ENCODE measurements at regions not wholly inside any gene's neighbourhood (a gene's known extent, or its start where the extent isn't known, plus 50 kb on each side); places are given as distances from the start of the nearest gene placed in this dataset.

DNA sequence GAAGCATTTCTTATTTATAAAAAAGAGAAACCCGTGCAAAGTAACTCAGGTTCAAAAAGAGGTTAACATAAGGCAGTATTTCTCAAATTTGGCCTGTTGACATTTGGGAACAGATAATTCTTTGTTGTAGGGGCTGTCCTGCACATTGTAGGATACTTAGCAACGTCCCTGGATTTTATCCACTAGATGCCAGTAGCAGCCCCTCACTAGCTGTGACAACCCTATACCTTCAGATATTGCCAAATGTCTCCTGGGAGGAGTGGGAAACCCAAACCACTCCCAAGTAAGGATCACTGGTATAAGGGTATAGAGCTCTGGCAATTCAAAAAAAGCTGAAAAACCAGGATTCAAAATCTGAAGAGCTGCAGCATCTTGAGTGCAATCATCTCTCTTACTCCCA, 202.3 kb upstream of the PRKCQ start:
- H3K4me2 ChIP-seq (ENCODE audit: low read length) = no peak overlapping the region
- ChIA-PET POLR2A (no interaction called here), CTCF (no interaction called here), RAD21 (ENCODE audit: low non-redundant PET in 1 of 2, low total read pairs in 2 of 2, uncharacterized antibody in 2 of 2, unreplicated experiment in 2 of 2) (no interaction called here)
- H3K9ac ChIP-seq (ENCODE audit: low read length) = no peak overlapping the region
- no peak overlapping the region for H2AFZ ChIP-seq (ENCODE audit: low read depth, low read length, poor library complexity, severe bottlenecking)
- intact Hi-C loops (cut with micrococcal nuclease) = no loop called here
- no peak overlapping the region for H3K27ac ChIP-seq (ENCODE audit: low read depth, low read length)
- no peaks in the 10 kb centered on the region for H3K9me3 ChIP-seq (ENCODE audit: control insufficient read depth in 1 of 2, insufficient read depth in 1 of 2, low read depth in 1 of 2, low read length in 2 of 2)
- no peak overlapping the region for H3K4me3 ChIP-seq (replicated peaks in 1 of 2; ENCODE audit: low read depth in 1 of 2, low read length in 2 of 2)
- ATAC-seq (no peak), DNase-seq (ENCODE audit: low read depth, low spot score) (no peak)
- H3K27me3 ChIP-seq (ENCODE audit: insufficient read depth, low read length) = peaks cover 6% of the 10 kb centered on the region; the same call in 1 of the 2 replicates
- H4K20me1 ChIP-seq (ENCODE audit: insufficient read depth) = no peaks in the 10 kb centered on the region
- TF ChIP-seq CTCF (IDR thresholded peaks at IDR 0.05 in 2 of 3, conservative IDR thresholded peaks at IDR 0.05 in 1 of 3; ENCODE audit: borderline replicate concordance in 1 of 3, insufficient read depth in 1 of 3, low read depth in 2 of 3, low read length in 2 of 3) (no peak), ZNF274 (IDR thresholded peaks at IDR 0.05; ENCODE audit: low read depth, low read length) (no peak), POLR2AphosphoS5 (IDR thresholded peaks at IDR 0.05; ENCODE audit: low read depth, low read length) (no peak), MAX (IDR thresholded peaks at IDR 0.05) (no peak), TCF7L2 (IDR thresholded peaks at IDR 0.05; ENCODE audit: borderline replicate concordance, extremely low read depth, insufficient read depth, insufficient read length) (no peak), EZH2 (IDR thresholded peaks at IDR 0.05) (no peak), EZH2phosphoT487 (IDR thresholded peaks at IDR 0.05; ENCODE audit: borderline replicate concordance) (no peak), ELF1 (IDR thresholded peaks at IDR 0.05; ENCODE audit: borderline replicate concordance, low read depth) (no peak), SIN3A (IDR thresholded peaks at IDR 0.05; ENCODE audit: low read depth) (no peak), POLR2A (IDR thresholded peaks at IDR 0.05; ENCODE audit: borderline replicate concordance, extremely low read depth, insufficient read depth, insufficient read length) (no peak), YY1 (IDR thresholded peaks at IDR 0.05; ENCODE audit: extremely low read depth, insufficient replicate concordance, low read depth, low read length) (no peak), CEBPB (IDR thresholded peaks at IDR 0.05; ENCODE audit: low read depth) (no peak)
- TF ChIP-seq, protein P1, sequence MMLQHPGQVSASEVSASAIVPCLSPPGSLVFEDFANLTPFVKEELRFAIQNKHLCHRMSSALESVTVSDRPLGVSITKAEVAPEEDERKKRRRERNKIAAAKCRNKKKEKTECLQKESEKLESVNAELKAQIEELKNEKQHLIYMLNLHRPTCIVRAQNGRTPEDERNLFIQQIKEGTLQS (IDR thresholded peaks at IDR 0.05) = no peak
- TF ChIP-seq, protein P2, sequence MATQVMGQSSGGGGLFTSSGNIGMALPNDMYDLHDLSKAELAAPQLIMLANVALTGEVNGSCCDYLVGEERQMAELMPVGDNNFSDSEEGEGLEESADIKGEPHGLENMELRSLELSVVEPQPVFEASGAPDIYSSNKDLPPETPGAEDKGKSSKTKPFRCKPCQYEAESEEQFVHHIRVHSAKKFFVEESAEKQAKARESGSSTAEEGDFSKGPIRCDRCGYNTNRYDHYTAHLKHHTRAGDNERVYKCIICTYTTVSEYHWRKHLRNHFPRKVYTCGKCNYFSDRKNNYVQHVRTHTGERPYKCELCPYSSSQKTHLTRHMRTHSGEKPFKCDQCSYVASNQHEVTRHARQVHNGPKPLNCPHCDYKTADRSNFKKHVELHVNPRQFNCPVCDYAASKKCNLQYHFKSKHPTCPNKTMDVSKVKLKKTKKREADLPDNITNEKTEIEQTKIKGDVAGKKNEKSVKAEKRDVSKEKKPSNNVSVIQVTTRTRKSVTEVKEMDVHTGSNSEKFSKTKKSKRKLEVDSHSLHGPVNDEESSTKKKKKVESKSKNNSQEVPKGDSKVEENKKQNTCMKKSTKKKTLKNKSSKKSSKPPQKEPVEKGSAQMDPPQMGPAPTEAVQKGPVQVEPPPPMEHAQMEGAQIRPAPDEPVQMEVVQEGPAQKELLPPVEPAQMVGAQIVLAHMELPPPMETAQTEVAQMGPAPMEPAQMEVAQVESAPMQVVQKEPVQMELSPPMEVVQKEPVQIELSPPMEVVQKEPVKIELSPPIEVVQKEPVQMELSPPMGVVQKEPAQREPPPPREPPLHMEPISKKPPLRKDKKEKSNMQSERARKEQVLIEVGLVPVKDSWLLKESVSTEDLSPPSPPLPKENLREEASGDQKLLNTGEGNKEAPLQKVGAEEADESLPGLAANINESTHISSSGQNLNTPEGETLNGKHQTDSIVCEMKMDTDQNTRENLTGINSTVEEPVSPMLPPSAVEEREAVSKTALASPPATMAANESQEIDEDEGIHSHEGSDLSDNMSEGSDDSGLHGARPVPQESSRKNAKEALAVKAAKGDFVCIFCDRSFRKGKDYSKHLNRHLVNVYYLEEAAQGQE (IDR thresholded peaks at IDR 0.05; ENCODE audit: low read depth) = no peak
- BruUV-seq (replicated peaks) = no TSS peak
- H3K9me2 ChIP-seq (ENCODE audit: insufficient read depth) = no peaks in the 10 kb centered on the region
- peaks cover 0 to 38% of the 10 kb centered on the region in 2 experiments; a peak in 2 of 4 replicates for H3K4me1 ChIP-seq (ENCODE audit: control insufficient read depth in 1 of 2, insufficient read depth in 2 of 2, low read length in 2 of 2)
- no peaks in the 10 kb centered on the region for H3K79me2 ChIP-seq (ENCODE audit: insufficient read depth, low read length)
- no peaks in the 10 kb centered on the region for H3K36me3 ChIP-seq (ENCODE audit: control insufficient read depth in 1 of 2, insufficient read depth in 2 of 2, low read length in 2 of 2)

Measured in HCT116 (cell line).